LNCAP (cell line): ENCODE measurements at regions not wholly inside any gene's neighbourhood (a gene's known extent, or its start where the extent isn't known, plus 50 kb on each side); places are given as distances from the start of the nearest gene placed in this dataset.

Experiments
- CTCF ChIP-seq: fragments of 450-650 bp; IDR thresholded peaks from 2 replicates; pipeline ENCODE4 v1.5.1; 2017; ENCODE audit warnings: mild to moderate bottlenecking

GRCh38 chr12:124713041-124713435 is 145.6 kb upstream of the NCOR2 start:
- TF ChIP-seq CTCF: no peak

GRCh38 chr12:124711344-124711743 is 143.9 kb upstream of the NCOR2 start:
- no peak for TF ChIP-seq CTCF

- no peak for TF ChIP-seq CTCF
These were observed 142.6 kb upstream of the NCOR2 start for GRCh38 chr12:124709722-124710687.

GRCh38 chr12:124707316-124707715 is 139.9 kb upstream of the NCOR2 start:
- no peak for TF ChIP-seq CTCF

- no peak for TF ChIP-seq CTCF
These were observed 139.0 kb upstream of the NCOR2 start for GRCh38 chr12:124706363-124706762.

GRCh38 chr12:124705545-124706138 is 138.2 kb upstream of the NCOR2 start:
- no peak for TF ChIP-seq CTCF

- no peak for TF ChIP-seq CTCF
These were observed 137.2 kb upstream of the NCOR2 start for GRCh38 chr12:124704619-124705018.
